Loucy (cell line): ENCODE measurements at regions not wholly inside any gene's neighbourhood (a gene's known extent, or its start where the extent isn't known, plus 50 kb on each side); places are given as distances from the start of the nearest gene placed in this dataset.

Source experiments
- EZH2phosphoT487 ChIP-seq: fragments of 200-600 bp; IDR thresholded peaks from 2 replicates; pipeline ENCODE4 v1.6.1; 2018; ENCODE audit warnings: antibody characterized with exemption, mild to moderate bottlenecking, moderate library complexity, borderline replicate concordance
- TF ChIP-seq, protein P1 (sequence below): fragments of 200-600 bp; sonication (generic); conservative IDR thresholded peaks from 2 replicates; pipeline ENCODE4 v1.5.1; 2014; ENCODE audit warnings: mild to moderate bottlenecking, antibody characterized with exemption, low read length

DNA sequence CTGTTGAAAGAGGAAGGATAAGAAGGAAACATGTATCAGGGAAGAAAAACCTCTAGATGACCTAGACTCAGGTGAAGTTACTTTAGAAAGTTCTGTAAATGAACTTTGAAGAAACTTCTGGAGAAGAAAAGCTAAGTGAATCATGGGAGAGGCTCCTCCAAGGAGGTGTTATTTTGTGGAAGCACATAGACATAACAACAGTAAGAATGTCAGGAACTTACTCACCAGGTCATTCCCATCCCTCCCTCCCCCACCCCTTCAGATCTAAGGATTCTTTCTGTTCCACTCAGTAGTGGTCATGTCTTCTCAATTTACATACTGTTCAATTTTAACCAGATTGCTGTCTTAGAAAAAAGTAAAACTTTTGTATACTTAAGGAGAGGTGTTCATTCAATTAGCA, 310.5 kb upstream of the DDX53 start:
- TF ChIP-seq, protein P1, sequence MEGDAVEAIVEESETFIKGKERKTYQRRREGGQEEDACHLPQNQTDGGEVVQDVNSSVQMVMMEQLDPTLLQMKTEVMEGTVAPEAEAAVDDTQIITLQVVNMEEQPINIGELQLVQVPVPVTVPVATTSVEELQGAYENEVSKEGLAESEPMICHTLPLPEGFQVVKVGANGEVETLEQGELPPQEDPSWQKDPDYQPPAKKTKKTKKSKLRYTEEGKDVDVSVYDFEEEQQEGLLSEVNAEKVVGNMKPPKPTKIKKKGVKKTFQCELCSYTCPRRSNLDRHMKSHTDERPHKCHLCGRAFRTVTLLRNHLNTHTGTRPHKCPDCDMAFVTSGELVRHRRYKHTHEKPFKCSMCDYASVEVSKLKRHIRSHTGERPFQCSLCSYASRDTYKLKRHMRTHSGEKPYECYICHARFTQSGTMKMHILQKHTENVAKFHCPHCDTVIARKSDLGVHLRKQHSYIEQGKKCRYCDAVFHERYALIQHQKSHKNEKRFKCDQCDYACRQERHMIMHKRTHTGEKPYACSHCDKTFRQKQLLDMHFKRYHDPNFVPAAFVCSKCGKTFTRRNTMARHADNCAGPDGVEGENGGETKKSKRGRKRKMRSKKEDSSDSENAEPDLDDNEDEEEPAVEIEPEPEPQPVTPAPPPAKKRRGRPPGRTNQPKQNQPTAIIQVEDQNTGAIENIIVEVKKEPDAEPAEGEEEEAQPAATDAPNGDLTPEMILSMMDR = no peak
- no peak for TF ChIP-seq EZH2phosphoT487
